GM12873 (cell line): ENCODE measurements at regions not wholly inside any gene's neighbourhood (a gene's known extent, or its start where the extent isn't known, plus 50 kb on each side); places are given as distances from the start of the nearest gene placed in this dataset.

Source experiments
- CTCF ChIP-seq: IDR thresholded peaks from 2 replicates; pipeline ENCODE4 v1.5.1; 2012; ENCODE audit warnings: low read depth, mild to moderate bottlenecking, moderate library complexity, low read length, control low read depth; ENCODE audit not compliant: insufficient read depth; ENCODE audit errors: missing control alignments

GRCh38 chr11:71114124-71114851 lies 138.1 kb downstream of the SHANK2 start:
- no peak for TF ChIP-seq CTCF

- no peak for TF ChIP-seq CTCF
Measured at GRCh38 chr11:71112990-71113389, 139.4 kb downstream of the SHANK2 start.

GRCh38 chr11:71112454-71112853 lies 139.9 kb downstream of the SHANK2 start:
- TF ChIP-seq CTCF = no peak

- TF ChIP-seq CTCF = no peak
Measured at GRCh38 chr11:71109586-71109985, 142.8 kb downstream of the SHANK2 start.

GRCh38 chr11:71109186-71109585 lies 143.2 kb downstream of the SHANK2 start:
- no peak for TF ChIP-seq CTCF

- no peak for TF ChIP-seq CTCF
Measured at GRCh38 chr11:71108013-71108865, 144.1 kb downstream of the SHANK2 start.

GRCh38 chr11:71106671-71107070 lies 145.7 kb downstream of the SHANK2 start:
- TF ChIP-seq CTCF = no peak
